GM12874 (cell line): ENCODE measurements at regions not wholly inside any gene's neighbourhood (a gene's known extent, or its start where the extent isn't known, plus 50 kb on each side); places are given as distances from the start of the nearest gene placed in this dataset.

Experiments
- CTCF ChIP-seq: IDR thresholded peaks from 2 replicates; pipeline ENCODE4 v1.5.1; 2011; ENCODE audit warnings: low read depth, mild to moderate bottlenecking, control low read depth, low read length, moderate library complexity; ENCODE audit not compliant: insufficient read depth

GRCh38 chr6:14194976-14195375, 77.4 kb downstream of the CD83 start:
- TF ChIP-seq CTCF: no peak

GRCh38 chr6:14196026-14196425, 78.5 kb downstream of the CD83 start:
- no peak for TF ChIP-seq CTCF

- TF ChIP-seq CTCF: no peak
Measured at GRCh38 chr6:14197118-14197517, 79.5 kb downstream of the CD83 start.

GRCh38 chr6:14200047-14200446, 82.5 kb downstream of the CD83 start:
- TF ChIP-seq CTCF: no peak

- no peak for TF ChIP-seq CTCF
Measured at GRCh38 chr6:14202947-14203346, 85.4 kb downstream of the CD83 start.

- no peak for TF ChIP-seq CTCF
Measured at GRCh38 chr6:14206391-14206790, 88.8 kb downstream of the CD83 start.

- TF ChIP-seq CTCF: no peak
Measured at GRCh38 chr6:14207448-14207847, 89.9 kb downstream of the CD83 start.

- no peak for TF ChIP-seq CTCF
Measured at GRCh38 chr6:14209000-14209399, 91.4 kb downstream of the CD83 start.
